Kidney tubule cell (primary cell): ENCODE measurements at regions not wholly inside any gene's neighbourhood (a gene's known extent, or its start where the extent isn't known, plus 50 kb on each side); places are given as distances from the start of the nearest gene placed in this dataset.

Experiments used
- DNase-seq: peaks from one replicate; pipeline ENCODE4 v3.0.0-alpha.2; 2018; ENCODE audit warnings: low spot score

- DNase-seq = no peak
Measured at GRCh38 chr5:167555565-167556166, 735.8 kb upstream of the WWC1 start.

- DNase-seq = no peak
Measured at GRCh38 chr5:167557359-167557758, 734.1 kb upstream of the WWC1 start.

GRCh38 chr5:167561796-167562195 is 729.6 kb upstream of the WWC1 start:
- DNase-seq = no peak

GRCh38 chr5:167564275-167564674 is 727.2 kb upstream of the WWC1 start:
- DNase-seq = no peak

GRCh38 chr5:167565189-167565954 is 726.1 kb upstream of the WWC1 start:
- DNase-seq = peak; percentile 14

- no peak for DNase-seq
Measured at GRCh38 chr5:167570431-167570830, 721.0 kb upstream of the WWC1 start.

GRCh38 chr5:167571824-167572223 is 719.6 kb upstream of the WWC1 start:
- no peak for DNase-seq

- DNase-seq = peak; percentile 33
Measured at GRCh38 chr5:167573370-167574127, 717.9 kb upstream of the WWC1 start.

GRCh38 chr5:167574464-167574863 is 717.0 kb upstream of the WWC1 start:
- DNase-seq = no peak

- no peak for DNase-seq
Measured at GRCh38 chr5:167575330-167575729, 716.1 kb upstream of the WWC1 start.

- DNase-seq = no peak
Measured at GRCh38 chr5:167576126-167576525, 715.3 kb upstream of the WWC1 start.

GRCh38 chr5:167576897-167577296 is 714.5 kb upstream of the WWC1 start:
- no peak for DNase-seq

- no peak for DNase-seq
Measured at GRCh38 chr5:167577616-167578015, 713.8 kb upstream of the WWC1 start.

- no peak for DNase-seq
Measured at GRCh38 chr5:167578977-167579692, 712.3 kb upstream of the WWC1 start.

- no peak for DNase-seq
Measured at GRCh38 chr5:167579693-167580055, 711.8 kb upstream of the WWC1 start.

GRCh38 chr5:167580608-167581007 is 710.8 kb upstream of the WWC1 start:
- DNase-seq = no peak

GRCh38 chr5:167582283-167582682 is 709.2 kb upstream of the WWC1 start:
- peak; percentile 16 for DNase-seq

GRCh38 chr5:167582886-167583285 is 708.6 kb upstream of the WWC1 start:
- DNase-seq = no peak

GRCh38 chr5:167585184-167585583 is 706.3 kb upstream of the WWC1 start:
- no peak for DNase-seq

GRCh38 chr5:167587772-167588437 is 703.5 kb upstream of the WWC1 start:
- peak; percentile 41 for DNase-seq

GRCh38 chr5:167592114-167592513 is 699.3 kb upstream of the WWC1 start:
- DNase-seq = no peak
